Effector memory CD8-positive, alpha-beta T cell (primary cell): ENCODE measurements at regions not wholly inside any gene's neighbourhood (a gene's known extent, or its start where the extent isn't known, plus 50 kb on each side); places are given as distances from the start of the nearest gene placed in this dataset.

Experiments used
- ATAC-seq: fragments of 150-1000 bp; cut with Tn5 transposase; replicated peaks from 2 replicates; pipeline ENCODE4 v1.10.0; 2021; ENCODE audit warnings: mild to moderate bottlenecking, moderate library complexity
- DNase-seq, 3 experiments: peaks; one replicate each; pipeline ENCODE4 v3.0.0; 2021
- H3K27ac Mint-ChIP-seq, 2 donors: one replicate each; pipeline ENCODE4 v1.8.0; 2022; ENCODE audit warnings: mild to moderate bottlenecking in 2 of 2, mixed read lengths in 2 of 2, moderate library complexity in 2 of 2
- H3K27me3 Mint-ChIP-seq, 2 donors: one replicate each; pipeline ENCODE4 v1.8.0; 2022; ENCODE audit warnings: mixed read lengths in 2 of 2
- H3K36me3 Mint-ChIP-seq: one replicate; pipeline ENCODE4 v1.8.0; 2022; ENCODE audit warnings: mild to moderate bottlenecking, moderate library complexity, mixed read lengths; ENCODE audit not compliant: insufficient read depth
- H3K4me1 Mint-ChIP-seq, 2 donors: one replicate each; pipeline ENCODE4 v1.8.0; 2022; ENCODE audit warnings: low read depth in 2 of 2, mixed read lengths in 2 of 2
- H3K4me3 Mint-ChIP-seq, 2 donors: one replicate each; pipeline ENCODE4 v1.8.0; 2022; ENCODE audit warnings: mild to moderate bottlenecking in 2 of 2, mixed read lengths in 2 of 2, moderate library complexity in 2 of 2
- H3K9me3 Mint-ChIP-seq, 2 donors: one replicate each; pipeline ENCODE4 v1.8.0; 2022; ENCODE audit warnings: mixed read lengths in 2 of 2

DNA sequence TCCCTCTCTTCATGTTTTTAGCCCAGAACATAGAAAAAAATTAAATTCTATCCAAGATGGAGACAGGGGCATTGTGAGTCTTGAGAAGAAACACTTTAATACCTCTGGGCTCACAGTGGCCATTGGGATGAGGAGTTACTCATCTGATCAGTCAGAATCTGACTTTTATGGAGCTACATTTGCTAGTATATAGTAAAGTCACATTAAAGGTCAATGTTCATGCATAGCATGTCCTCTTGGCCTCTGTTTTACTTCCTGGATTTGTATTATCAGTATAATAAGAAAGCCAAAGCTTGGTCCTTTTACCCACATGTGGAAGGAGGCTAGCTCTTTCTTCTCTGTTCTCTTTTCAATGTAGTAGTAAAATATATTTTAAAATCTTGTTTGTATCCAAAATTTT is 93.6 kb upstream of the CNOT2 start:
- Mint-ChIP-seq H3K27me3 (peaks cover 16 to 21% of the 10 kb centered on the region in 2 donors), H3K27ac (no peak overlapping the region), H3K9me3 (no peaks in the 10 kb centered on the region), H3K36me3 (no peaks in the 10 kb centered on the region), H3K4me3 (no peak overlapping the region), H3K4me1 (no peaks in the 10 kb centered on the region)
- ATAC-seq (no peak), DNase-seq (no peak)

DNA sequence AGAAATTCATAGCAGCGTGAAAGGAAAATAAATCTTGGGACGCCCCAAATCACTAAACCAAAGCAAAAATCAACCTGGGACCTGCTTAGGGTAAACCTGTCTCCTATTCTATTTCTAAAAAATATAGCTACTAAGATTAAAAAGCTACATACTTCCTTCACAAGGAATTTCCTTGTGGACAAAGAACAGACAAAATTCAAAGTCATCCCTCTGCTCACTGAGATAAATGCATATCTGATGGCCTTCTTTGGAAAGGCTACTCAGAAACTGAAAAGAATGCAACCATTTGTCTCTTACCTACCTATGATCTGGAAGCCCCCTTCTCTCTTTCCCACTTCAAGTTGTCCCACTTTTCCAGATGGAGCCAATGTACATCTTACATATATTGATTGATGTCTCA is 93.0 kb upstream of the CNOT2 start:
- no peaks in the 10 kb centered on the region for H3K4me1 Mint-ChIP-seq
- no peaks in the 10 kb centered on the region for H3K9me3 Mint-ChIP-seq
- H3K27me3 Mint-ChIP-seq = peaks cover 16 to 21% of the 10 kb centered on the region in 2 donors
- H3K36me3 Mint-ChIP-seq = no peaks in the 10 kb centered on the region
- DNase-seq = no peak
- no peak overlapping the region for H3K27ac Mint-ChIP-seq
- no peak for ATAC-seq
- H3K4me3 Mint-ChIP-seq = no peak overlapping the region

GRCh38 chr12:70151993-70152392 is 91.2 kb upstream of the CNOT2 start:
- Mint-ChIP-seq H3K9me3 (no peaks in the 10 kb centered on the region), H3K36me3 (no peaks in the 10 kb centered on the region), H3K27ac (no peak overlapping the region), H3K4me1 (no peaks in the 10 kb centered on the region), H3K27me3 (peaks cover 9 to 16% of the 10 kb centered on the region in 2 donors), H3K4me3 (no peak overlapping the region)
- ATAC-seq = no peak
- no peak for DNase-seq

- no peaks in the 10 kb centered on the region for H3K9me3 Mint-ChIP-seq
- no peaks in the 10 kb centered on the region for H3K36me3 Mint-ChIP-seq
- peaks cover 21 to 23% of the 10 kb centered on the region in 2 donors for H3K27me3 Mint-ChIP-seq
- no peak overlapping the region for H3K27ac Mint-ChIP-seq
- H3K4me3 Mint-ChIP-seq = no peak overlapping the region
- DNase-seq (no peak), ATAC-seq (no peak)
- H3K4me1 Mint-ChIP-seq = no peaks in the 10 kb centered on the region
Observed at GRCh38 chr12:70154087-70154638, 89.1 kb upstream of the CNOT2 start.

DNA sequence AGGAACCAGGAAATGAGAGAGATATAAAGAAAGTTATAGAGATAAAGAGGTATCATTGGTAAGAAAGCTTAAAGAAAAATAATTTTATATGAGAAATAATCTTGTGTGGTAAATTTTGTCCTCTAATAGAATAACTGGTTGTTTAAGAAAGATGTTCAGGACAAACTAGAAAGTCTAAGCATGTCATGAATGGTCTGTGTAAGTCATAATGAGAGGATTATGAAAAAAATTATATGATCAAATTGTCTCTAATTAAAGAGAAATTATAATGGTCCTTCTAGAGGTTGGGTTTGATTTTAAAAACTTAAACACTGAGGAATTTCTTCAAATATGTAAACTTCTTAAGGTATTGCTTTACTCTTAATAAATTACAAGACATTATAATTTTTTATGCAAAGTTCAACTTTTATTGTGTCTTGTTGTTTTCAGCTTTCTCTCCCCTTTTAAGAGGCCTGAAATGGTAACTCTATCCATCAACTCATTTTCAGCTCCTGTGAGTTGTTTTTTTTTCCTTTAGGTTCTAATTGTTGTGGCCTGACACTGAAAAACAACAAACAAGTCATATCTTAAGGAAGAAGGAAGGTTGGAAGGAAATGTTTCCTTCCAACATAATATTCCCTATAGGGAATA is 88.2 kb upstream of the CNOT2 start:
- Mint-ChIP-seq H3K27me3 (peaks cover 24 to 30% of the 10 kb centered on the region in 2 donors), H3K36me3 (no peaks in the 10 kb centered on the region), H3K4me3 (no peak overlapping the region), H3K4me1 (no peaks in the 10 kb centered on the region), H3K9me3 (no peaks in the 10 kb centered on the region), H3K27ac (no peak overlapping the region)
- ATAC-seq = no peak
- DNase-seq = no peak

GRCh38 chr12:70157099-70157498 is 86.1 kb upstream of the CNOT2 start:
- ATAC-seq (no peak), DNase-seq (no peak)
- H3K4me3 Mint-ChIP-seq = no peak overlapping the region
- H3K27ac Mint-ChIP-seq = no peak overlapping the region
- H3K9me3 Mint-ChIP-seq = no peaks in the 10 kb centered on the region
- H3K27me3 Mint-ChIP-seq = peaks cover 19 to 43% of the 10 kb centered on the region in 2 donors
- no peaks in the 10 kb centered on the region for H3K4me1 Mint-ChIP-seq
- no peaks in the 10 kb centered on the region for H3K36me3 Mint-ChIP-seq

GRCh38 chr12:70165450-70165849 is 77.8 kb upstream of the CNOT2 start:
- Mint-ChIP-seq H3K9me3 (no peaks in the 10 kb centered on the region), H3K4me1 (no peaks in the 10 kb centered on the region), H3K4me3 (no peak overlapping the region), H3K27ac (no peak overlapping the region), H3K36me3 (no peaks in the 10 kb centered on the region), H3K27me3 (peaks cover 17 to 23% of the 10 kb centered on the region in 2 donors)
- DNase-seq (no peak), ATAC-seq (no peak)

DNA sequence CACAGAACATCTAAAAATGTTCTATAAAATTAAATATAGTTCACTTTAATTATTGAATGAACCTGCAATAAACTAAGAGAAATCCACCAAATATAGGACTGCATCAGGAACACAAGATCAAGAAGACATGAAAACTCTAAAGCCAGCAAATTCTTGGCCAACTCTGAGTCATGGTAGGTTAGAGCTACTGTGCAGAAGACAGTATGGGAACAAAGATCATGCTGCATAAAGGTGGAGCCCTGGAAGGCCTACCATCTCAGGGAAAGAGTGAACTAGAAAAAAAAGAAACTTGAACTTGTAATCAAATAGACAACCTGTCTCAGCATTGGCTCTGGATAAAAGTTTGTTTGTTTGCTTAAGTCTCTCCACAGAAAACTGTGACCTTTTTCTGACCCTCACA is 66.9 kb upstream of the CNOT2 start:
- H3K27ac Mint-ChIP-seq = no peak overlapping the region
- ATAC-seq (no peak), DNase-seq (no peak)
- no peaks in the 10 kb centered on the region for H3K9me3 Mint-ChIP-seq
- H3K27me3 Mint-ChIP-seq = peaks cover 4 to 6% of the 10 kb centered on the region in 2 donors
- no peaks in the 10 kb centered on the region for H3K36me3 Mint-ChIP-seq
- H3K4me1 Mint-ChIP-seq = no peaks in the 10 kb centered on the region
- H3K4me3 Mint-ChIP-seq = no peak overlapping the region

GRCh38 chr12:70177631-70178030 is 65.6 kb upstream of the CNOT2 start:
- DNase-seq (no peak), ATAC-seq (no peak)
- H3K36me3 Mint-ChIP-seq = no peaks in the 10 kb centered on the region
- H3K9me3 Mint-ChIP-seq = no peaks in the 10 kb centered on the region
- H3K27ac Mint-ChIP-seq = no peak overlapping the region
- no peak overlapping the region for H3K4me3 Mint-ChIP-seq
- peaks cover 10 to 13% of the 10 kb centered on the region in 2 donors for H3K27me3 Mint-ChIP-seq
- no peaks in the 10 kb centered on the region for H3K4me1 Mint-ChIP-seq

DNA sequence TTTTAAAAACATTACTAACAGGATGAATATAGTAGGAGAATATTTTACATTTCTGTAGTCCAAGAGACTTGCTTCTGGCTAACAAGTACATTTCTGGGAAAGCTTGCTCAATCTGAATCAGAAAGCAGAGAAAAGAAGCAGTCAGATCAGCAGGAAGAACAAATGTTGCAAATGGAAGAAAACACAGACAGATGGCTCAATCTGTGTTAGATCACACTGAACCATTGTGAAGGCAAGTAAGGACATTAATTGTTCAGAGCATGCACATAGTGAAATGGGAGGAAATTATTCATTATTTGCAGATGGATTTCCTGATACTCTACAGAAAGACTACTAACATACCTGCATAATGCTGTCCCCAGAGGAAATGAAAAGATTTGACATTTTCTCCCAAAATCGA is 65.2 kb upstream of the CNOT2 start:
- DNase-seq = no peak
- H3K27me3 Mint-ChIP-seq = peaks cover 14 to 17% of the 10 kb centered on the region in 2 donors

GRCh38 chr12:70180130-70180529 is 63.1 kb upstream of the CNOT2 start:
- H3K9me3 Mint-ChIP-seq = peaks cover 0 to 2% of the 10 kb centered on the region in 2 donors
- no peaks in the 10 kb centered on the region for H3K4me1 Mint-ChIP-seq
- DNase-seq (no peak), ATAC-seq (no peak)
- H3K4me3 Mint-ChIP-seq = no peak overlapping the region
- H3K27ac Mint-ChIP-seq = no peak overlapping the region
- H3K27me3 Mint-ChIP-seq = peaks cover 18 to 20% of the 10 kb centered on the region in 2 donors
- H3K36me3 Mint-ChIP-seq = no peaks in the 10 kb centered on the region

More for the DNA sequence above, 65.2 kb upstream of the CNOT2 start:
- H3K27ac Mint-ChIP-seq = no peak overlapping the region
- no peak for ATAC-seq
- H3K4me1 Mint-ChIP-seq = no peaks in the 10 kb centered on the region
- no peaks in the 10 kb centered on the region for H3K9me3 Mint-ChIP-seq
- H3K4me3 Mint-ChIP-seq = no peak overlapping the region
- no peaks in the 10 kb centered on the region for H3K36me3 Mint-ChIP-seq

DNA sequence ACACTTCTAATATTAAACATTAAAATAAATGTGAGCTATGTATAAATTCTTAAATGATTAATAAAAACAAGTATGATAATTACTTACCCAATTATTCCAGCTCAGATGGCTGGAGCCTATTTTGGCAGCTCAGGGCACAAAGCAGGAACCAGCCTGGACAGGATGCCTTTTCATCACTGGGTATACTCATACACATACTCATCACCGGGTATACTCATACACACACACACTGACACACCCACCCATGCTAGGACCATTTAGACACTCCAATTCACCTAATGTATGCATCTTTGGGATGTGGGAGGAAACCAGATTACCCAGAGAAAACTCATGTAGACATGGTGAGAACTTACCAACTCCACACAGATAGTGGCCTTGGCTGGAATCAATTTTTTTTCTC is 57.9 kb upstream of the CNOT2 start:
- Mint-ChIP-seq H3K9me3 (peaks cover 0 to 2% of the 10 kb centered on the region in 2 donors), H3K4me1 (no peaks in the 10 kb centered on the region), H3K4me3 (no peak overlapping the region), H3K36me3 (no peaks in the 10 kb centered on the region), H3K27ac (no peak overlapping the region), H3K27me3 (peaks cover 18 to 20% of the 10 kb centered on the region in 2 donors)
- ATAC-seq (no peak), DNase-seq (no peak)

GRCh38 chr12:70186436-70186835 is 56.8 kb upstream of the CNOT2 start:
- Mint-ChIP-seq H3K4me1 (no peaks in the 10 kb centered on the region), H3K27ac (no peak overlapping the region), H3K27me3 (peaks cover 13% of the 10 kb centered on the region in 2 donors)

DNA sequence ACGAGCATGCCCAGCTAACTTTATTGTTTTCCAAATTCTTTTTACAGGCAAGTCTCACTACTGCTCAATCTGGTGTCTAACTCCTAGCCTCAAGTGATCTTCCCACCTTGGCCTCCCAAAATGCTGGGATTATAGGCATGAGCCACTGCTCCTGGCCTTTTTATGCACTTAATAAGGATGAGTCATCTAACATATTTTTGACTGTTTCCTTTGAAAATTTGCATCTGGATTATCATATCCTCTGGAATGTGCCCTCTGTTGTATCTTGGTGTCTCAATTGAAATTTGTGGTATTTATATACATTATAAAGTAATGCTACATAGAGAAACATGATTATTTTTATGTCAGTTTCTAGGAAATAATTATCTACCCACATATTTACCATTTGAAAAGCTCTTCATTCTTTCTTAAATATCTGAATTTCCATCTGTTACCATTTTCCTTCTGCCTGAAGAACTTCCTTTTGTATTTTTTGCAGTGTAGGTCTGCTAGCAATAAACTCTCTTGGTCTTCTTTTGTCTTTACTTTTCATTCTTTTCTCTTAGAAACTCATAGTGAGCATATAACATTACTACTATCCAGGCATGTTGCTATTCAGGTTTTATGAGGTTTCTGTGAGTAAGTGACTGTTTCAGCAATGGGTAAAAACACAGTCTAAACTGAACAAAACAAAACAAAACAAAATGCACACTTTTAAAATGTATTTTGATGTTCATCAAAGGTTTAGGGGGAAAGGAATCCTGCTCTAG is 52.8 kb upstream of the CNOT2 start:
- H3K27me3 Mint-ChIP-seq = no peaks in the 10 kb centered on the region
- ATAC-seq (no peak), DNase-seq (no peak)
- H3K9me3 Mint-ChIP-seq = no peaks in the 10 kb centered on the region
- no peak overlapping the region for H3K27ac Mint-ChIP-seq
- no peaks in the 10 kb centered on the region for H3K4me1 Mint-ChIP-seq
- H3K4me3 Mint-ChIP-seq = no peak overlapping the region
- no peaks in the 10 kb centered on the region for H3K36me3 Mint-ChIP-seq

More at GRCh38 chr12:70186436-70186835, 56.8 kb upstream of the CNOT2 start:
- H3K9me3 Mint-ChIP-seq = peaks cover 0 to 2% of the 10 kb centered on the region in 2 donors
- DNase-seq (no peak), ATAC-seq (no peak)
- H3K4me3 Mint-ChIP-seq = no peak overlapping the region
- H3K36me3 Mint-ChIP-seq = no peaks in the 10 kb centered on the region
